ENCODE measurements at regions not wholly inside any gene's neighbourhood (a gene's known extent, or its start where the extent isn't known, plus 50 kb on each side); places are given as distances from the start of the nearest gene placed in this dataset.

DNA sequence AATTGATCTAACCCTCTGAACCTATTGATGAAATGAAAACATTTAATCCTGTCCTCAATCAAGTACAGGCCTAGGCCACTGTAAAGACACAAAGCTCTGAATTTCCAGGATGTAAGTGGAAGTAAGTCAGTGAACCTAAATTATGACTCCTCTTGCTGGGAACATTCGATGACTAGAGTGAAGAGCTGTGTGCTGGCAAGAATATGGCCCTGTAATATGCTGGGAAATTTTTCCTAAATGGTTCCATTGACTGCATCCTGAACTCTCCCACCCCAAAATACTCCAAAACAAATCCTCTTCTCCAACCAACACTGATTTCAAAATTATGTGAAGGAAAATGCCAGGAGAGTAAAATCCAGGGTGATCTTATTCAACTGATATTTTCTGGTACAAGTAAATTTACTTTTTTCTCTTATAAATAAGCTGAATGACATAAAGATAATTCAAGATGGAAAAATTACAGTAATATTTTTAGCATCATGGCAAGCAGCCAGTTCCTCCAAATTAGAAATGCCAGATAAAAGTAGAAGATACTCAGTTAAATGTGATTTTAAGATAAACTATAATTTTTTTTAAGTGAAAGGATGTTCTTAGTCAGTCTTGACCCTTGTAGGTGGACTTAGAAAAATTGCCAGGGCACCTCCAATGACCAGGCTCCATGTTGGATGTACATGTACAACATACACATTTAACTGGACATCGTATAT is 269.4 kb downstream of the PTGER3 start:
- no peak overlapping the region for H3K4me2 ChIP-seq
- H3K27me3 ChIP-seq (ENCODE audit: insufficient read depth, low read depth) = no peaks in the 10 kb centered on the region
- no peaks in the 10 kb centered on the region for H3K79me2 ChIP-seq (ENCODE audit: low read depth)
- H3K27ac ChIP-seq = no peak overlapping the region
- intact Hi-C loops (cut with micrococcal nuclease; ENCODE audit: unreplicated experiment) = no loop called here
- DNase-seq = no peak
- no peaks in the 10 kb centered on the region for H3K9me3 ChIP-seq (ENCODE audit: insufficient read depth, low read depth)
- no peaks in the 10 kb centered on the region for H3K36me3 ChIP-seq (ENCODE audit: low read depth)
- CTCF ChIA-PET = no interaction called here
- H2AFZ ChIP-seq = no peak overlapping the region
- H3K9me2 ChIP-seq (ENCODE audit: insufficient read depth) = peaks cover 7% of the 10 kb centered on the region
- H3K4me1 ChIP-seq (replicated peaks; ENCODE audit: insufficient read depth) = no peaks in the 10 kb centered on the region
- TF ChIP-seq EZH2 (IDR thresholded peaks at IDR 0.05; ENCODE audit: low read depth) (no peak), CTCF (conservative IDR thresholded peaks at IDR 0.05) (no peak)
- no peaks in the 10 kb centered on the region for H3F3A ChIP-seq (ENCODE audit: insufficient read depth, low read depth)
- POLR2A ChIA-PET (ENCODE audit: unreplicated experiment) = no interaction called here
- no peak overlapping the region for H3K4me3 ChIP-seq
- no TSS peak for BruUV-seq (replicated peaks)
- H4K20me1 ChIP-seq (ENCODE audit: insufficient read depth) = no peaks in the 10 kb centered on the region

- TF ChIP-seq CTCF (conservative IDR thresholded peaks at IDR 0.05) = no peak
- TF ChIP-seq EZH2 (IDR thresholded peaks at IDR 0.05; ENCODE audit: low read depth) = no peak
- no peak for DNase-seq
- Histone ChIP-seq H3K4me1 (replicated peaks; ENCODE audit: insufficient read depth) (no peaks in the 10 kb centered on the region), H3K4me2 (no peak overlapping the region), H3K27ac (no peak overlapping the region), H3K4me3 (no peak overlapping the region), H3K9me2 (ENCODE audit: insufficient read depth) (peaks cover 7% of the 10 kb centered on the region), H4K20me1 (ENCODE audit: insufficient read depth) (no peaks in the 10 kb centered on the region), H3K9me3 (ENCODE audit: insufficient read depth, low read depth) (no peaks in the 10 kb centered on the region), H3K36me3 (ENCODE audit: low read depth) (no peaks in the 10 kb centered on the region), H3K79me2 (ENCODE audit: low read depth) (no peaks in the 10 kb centered on the region), H2AFZ (no peak overlapping the region), H3K27me3 (ENCODE audit: insufficient read depth, low read depth) (no peaks in the 10 kb centered on the region), H3F3A (ENCODE audit: insufficient read depth, low read depth) (no peaks in the 10 kb centered on the region)
- BruUV-seq (replicated peaks) = no TSS peak
- POLR2A ChIA-PET (ENCODE audit: unreplicated experiment) = no interaction called here
- CTCF ChIA-PET = no interaction called here
- intact Hi-C loops (cut with micrococcal nuclease; ENCODE audit: unreplicated experiment) = no loop called here
Measured at GRCh38 chr1:70778934-70779333, 268.7 kb downstream of the PTGER3 start.

- Histone ChIP-seq H3K36me3 (ENCODE audit: low read depth) (no peaks in the 10 kb centered on the region), H3K79me2 (ENCODE audit: low read depth) (no peaks in the 10 kb centered on the region), H3K4me2 (no peak overlapping the region), H3K4me3 (no peak overlapping the region), H3K9me2 (ENCODE audit: insufficient read depth) (peaks cover 7% of the 10 kb centered on the region), H3K4me1 (replicated peaks; ENCODE audit: insufficient read depth) (no peaks in the 10 kb centered on the region), H2AFZ (no peak overlapping the region), H3K27ac (no peak overlapping the region), H3K9me3 (ENCODE audit: insufficient read depth, low read depth) (no peaks in the 10 kb centered on the region), H3K27me3 (ENCODE audit: insufficient read depth, low read depth) (no peaks in the 10 kb centered on the region), H4K20me1 (ENCODE audit: insufficient read depth) (no peaks in the 10 kb centered on the region), H3F3A (ENCODE audit: insufficient read depth, low read depth) (no peaks in the 10 kb centered on the region)
- DNase-seq = no peak
- ChIA-PET POLR2A (ENCODE audit: unreplicated experiment) (no interaction called here), CTCF (no interaction called here)
- TF ChIP-seq EZH2 (IDR thresholded peaks at IDR 0.05; ENCODE audit: low read depth) (no peak), CTCF (conservative IDR thresholded peaks at IDR 0.05) (no peak)
- intact Hi-C loops (cut with micrococcal nuclease; ENCODE audit: unreplicated experiment) = no loop called here
- no TSS peak for BruUV-seq (replicated peaks)
Measured at GRCh38 chr1:70779571-70779970, 268.0 kb downstream of the PTGER3 start.

Measured in PC-9 (cell line).